Type B pancreatic cell (in vitro differentiated cells): ENCODE measurements at regions not wholly inside any gene's neighbourhood (a gene's known extent, or its start where the extent isn't known, plus 50 kb on each side); places are given as distances from the start of the nearest gene placed in this dataset.

Experiments
- DNase-seq: peaks from one replicate; pipeline ENCODE4 v3.0.0; 2021; ENCODE audit warnings: mixed read lengths; ENCODE audit not compliant: unreplicated experiment; ENCODE audit errors: extremely low spot score
- H3K27ac Mint-ChIP-seq: 2 replicates; pipeline ENCODE4 v1.8.0; 2021; ENCODE audit warnings: mild to moderate bottlenecking, mixed read lengths
- H3K27me3 Mint-ChIP-seq: 2 replicates; pipeline ENCODE4 v1.8.0; 2021; ENCODE audit warnings: mixed read lengths
- H3K36me3 Mint-ChIP-seq: 2 replicates; pipeline ENCODE4 v1.8.0; 2021; ENCODE audit warnings: mixed read lengths
- H3K4me1 Mint-ChIP-seq: one replicate; pipeline ENCODE4 v1.8.0; 2021; ENCODE audit warnings: mixed read lengths; ENCODE audit not compliant: unreplicated experiment
- H3K4me3 Mint-ChIP-seq: 2 replicates; pipeline ENCODE4 v1.8.0; 2021; ENCODE audit warnings: mild to moderate bottlenecking, mixed read lengths
- H3K9me3 Mint-ChIP-seq: 2 replicates; pipeline ENCODE4 v1.8.0; 2021; ENCODE audit warnings: mixed read lengths
- CTCF ChIP-seq: fragments of 200-600 bp; sonication (generic); conservative IDR thresholded peaks from 2 replicates; pipeline ENCODE4 v1.5.0; 2021; ENCODE audit warnings: antibody characterized with exemption, mild to moderate bottlenecking

GRCh38 chr5:118551716-118552115 lies 436.6 kb downstream of the DTWD2 start:
- Mint-ChIP-seq H3K27ac (no peak overlapping the region), H3K9me3 (peaks cover 6% of the 10 kb centered on the region), H3K4me1 (no peaks in the 10 kb centered on the region), H3K4me3 (no peak overlapping the region), H3K36me3 (no peaks in the 10 kb centered on the region), H3K27me3 (peaks cover 3% of the 10 kb centered on the region)
- TF ChIP-seq CTCF, result no peak
- no peak for DNase-seq

DNA sequence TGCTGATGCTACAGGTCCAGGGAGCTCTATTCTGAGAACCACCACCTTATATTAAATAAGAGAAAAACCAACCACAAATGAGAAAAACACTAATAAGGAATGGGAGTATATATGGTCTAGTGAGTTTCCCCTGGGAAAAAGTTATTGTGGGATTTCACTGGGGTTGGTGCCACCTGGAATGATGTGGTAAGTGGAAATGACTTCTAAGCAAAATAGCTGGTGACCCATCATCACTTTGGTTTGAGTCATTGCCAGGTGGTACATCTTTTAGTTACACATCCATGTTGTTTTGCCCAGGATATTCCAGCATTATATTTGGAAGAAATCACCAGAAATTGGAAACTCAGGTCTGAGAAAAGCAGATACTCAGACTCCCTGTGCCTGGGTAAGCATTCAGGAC lies 437.3 kb downstream of the DTWD2 start:
- H3K4me3 Mint-ChIP-seq, result no peak overlapping the region
- no peaks in the 10 kb centered on the region for H3K36me3 Mint-ChIP-seq
- H3K27me3 Mint-ChIP-seq, result peaks cover 3% of the 10 kb centered on the region
- no peak for TF ChIP-seq CTCF
- no peak for DNase-seq
- no peaks in the 10 kb centered on the region for H3K4me1 Mint-ChIP-seq
- peaks cover 4% of the 10 kb centered on the region for H3K9me3 Mint-ChIP-seq
- H3K27ac Mint-ChIP-seq, result no peak overlapping the region

DNA sequence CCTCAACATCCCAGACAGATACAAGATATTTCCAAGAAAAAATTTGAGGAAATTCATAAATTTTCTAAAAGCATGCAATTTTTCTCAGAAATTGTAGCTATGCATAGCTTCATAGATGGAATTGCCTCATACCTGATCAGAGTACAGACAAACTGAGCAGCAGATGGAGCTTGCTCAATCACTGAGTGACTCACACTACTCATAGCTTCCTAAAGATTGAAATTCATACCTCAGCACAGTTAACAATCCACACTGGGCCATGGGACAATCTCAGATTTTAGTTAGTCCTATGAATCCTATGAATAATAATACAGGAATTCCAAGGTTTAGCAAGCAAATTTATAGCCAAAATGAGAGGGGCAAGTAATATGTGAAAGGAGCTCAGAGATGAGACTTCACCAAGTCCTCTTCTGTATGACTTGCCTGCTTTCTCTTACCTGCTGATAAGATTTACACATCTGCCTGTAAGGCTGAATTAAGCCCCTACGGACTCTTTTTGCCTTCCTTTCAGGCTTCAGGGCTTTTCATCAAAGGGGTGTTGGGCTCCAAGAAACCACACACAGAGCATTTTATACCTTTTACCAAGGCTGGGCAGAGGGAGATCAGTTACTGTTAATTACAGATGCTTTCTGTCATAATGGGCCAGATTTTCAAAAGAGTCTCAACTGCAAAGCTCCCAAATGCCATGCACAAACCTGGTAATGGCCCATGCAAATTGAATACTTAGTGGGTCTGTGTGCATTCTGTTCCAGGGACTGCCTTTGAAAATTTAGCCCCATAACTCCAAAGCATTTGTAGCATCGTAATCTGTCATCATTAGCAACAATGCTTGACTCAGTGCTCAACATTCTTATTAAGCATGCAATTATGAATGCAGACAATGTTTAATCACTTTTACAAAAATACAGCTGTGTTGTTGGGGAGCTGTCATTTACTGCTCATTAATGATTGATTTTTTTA lies 439.3 kb downstream of the DTWD2 start:
- Mint-ChIP-seq H3K27me3 (peaks cover 3% of the 10 kb centered on the region), H3K27ac (no peak overlapping the region), H3K4me1 (no peaks in the 10 kb centered on the region), H3K9me3 (peaks cover 4% of the 10 kb centered on the region), H3K36me3 (no peaks in the 10 kb centered on the region), H3K4me3 (no peak overlapping the region)
- no peak for TF ChIP-seq CTCF
- no peak for DNase-seq

GRCh38 chr5:118545470-118545869 lies 442.9 kb downstream of the DTWD2 start:
- Mint-ChIP-seq H3K36me3 (no peaks in the 10 kb centered on the region), H3K9me3 (no peaks in the 10 kb centered on the region), H3K4me3 (no peak overlapping the region), H3K27ac (no peak overlapping the region), H3K4me1 (no peaks in the 10 kb centered on the region), H3K27me3 (no peaks in the 10 kb centered on the region)
- no peak for DNase-seq
- TF ChIP-seq CTCF, result no peak

DNA sequence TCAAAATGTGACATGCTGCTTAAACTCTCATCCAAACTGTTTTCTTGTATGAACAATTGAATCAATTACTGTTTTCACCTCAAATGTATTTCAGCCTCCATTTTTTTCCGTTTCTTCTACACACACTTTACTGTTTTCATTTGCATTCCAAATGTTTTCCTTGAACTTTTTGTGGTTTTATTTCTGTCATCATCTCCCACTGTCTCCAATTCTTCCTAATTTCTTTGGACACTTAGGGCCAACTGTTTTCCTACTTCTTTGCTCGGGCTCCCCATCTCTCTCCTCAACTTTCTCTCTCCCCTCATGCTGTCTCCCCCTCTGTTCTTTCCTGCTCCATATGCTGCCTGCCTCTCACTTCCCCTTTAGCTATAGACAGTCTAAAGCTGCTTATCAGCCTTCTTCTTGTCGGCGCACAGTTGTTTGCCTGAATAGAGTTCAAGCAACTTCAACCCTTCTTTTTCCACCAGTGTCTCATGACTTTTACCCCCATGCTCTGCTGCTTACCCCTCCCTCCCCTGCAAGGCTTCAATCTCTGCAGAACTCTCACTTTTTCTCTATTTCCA lies 443.4 kb downstream of the DTWD2 start:
- Mint-ChIP-seq H3K4me1 (no peaks in the 10 kb centered on the region), H3K27ac (no peak overlapping the region), H3K36me3 (no peaks in the 10 kb centered on the region), H3K27me3 (no peaks in the 10 kb centered on the region), H3K9me3 (no peaks in the 10 kb centered on the region), H3K4me3 (no peak overlapping the region)
- DNase-seq, result no peak
- TF ChIP-seq CTCF, result no peak
